ENCODE measurements at regions not wholly inside any gene's neighbourhood (a gene's known extent, or its start where the extent isn't known, plus 50 kb on each side); places are given as distances from the start of the nearest gene placed in this dataset.

DNA sequence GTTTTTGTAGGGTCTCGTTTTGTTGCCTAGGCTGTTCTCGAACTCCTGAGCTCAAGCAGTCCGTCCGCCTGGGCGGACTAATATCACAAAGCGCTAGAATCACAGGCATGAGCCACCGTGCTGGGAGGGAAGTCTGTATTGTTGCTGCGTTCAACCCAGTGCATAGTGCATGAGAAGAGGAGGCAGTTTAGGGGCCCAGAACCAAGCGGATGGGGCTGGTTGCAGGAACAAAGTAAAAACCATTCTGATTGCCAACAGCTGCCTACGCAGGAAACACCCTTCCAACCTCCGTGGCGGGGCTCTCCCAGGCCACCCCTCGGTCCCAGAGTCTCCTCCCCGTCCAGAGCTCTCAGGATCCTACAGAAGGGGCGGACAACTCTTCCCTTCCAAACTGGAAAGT is 87.1 kb downstream of the ANXA2R start:
- H3K4ac ChIP-seq (ENCODE audit: low read depth, low read length) = no peak overlapping the region
- H4K20me1 ChIP-seq (ENCODE audit: control insufficient read depth, insufficient read depth, insufficient read length) = no peaks in the 10 kb centered on the region
- H3K18ac ChIP-seq (ENCODE audit: insufficient read length, low read depth, low read length) = no peak overlapping the region
- peaks cover 8% of the 10 kb centered on the region for H3K9me3 ChIP-seq (ENCODE audit: control insufficient read depth, low read depth, low read length)
- no peak overlapping the region for H3K14ac ChIP-seq (ENCODE audit: insufficient read depth, low read length)
- H3K4me3 Mint-ChIP-seq = no peak overlapping the region
- H3K27me3 Mint-ChIP-seq (ENCODE audit: low read depth) = peaks cover 3% of the 10 kb centered on the region
- no peak overlapping the region for H2BK20ac ChIP-seq (ENCODE audit: low read depth, low read length, poor library complexity, severe bottlenecking)
- H2BK120ac ChIP-seq (ENCODE audit: low read depth, low read length, poor library complexity, severe bottlenecking) = no peak overlapping the region
- no peak overlapping the region for H4K8ac ChIP-seq (replicated peaks; ENCODE audit: insufficient read length, low read depth, low read length)
- H2BK12ac ChIP-seq (ENCODE audit: insufficient read length, low read depth, low read length) = no peak overlapping the region
- no peak overlapping the region for H2AK5ac ChIP-seq (ENCODE audit: insufficient read length, low read length)
- H3K4me2 ChIP-seq (ENCODE audit: insufficient read depth, insufficient read length, low read length) = no peak overlapping the region
- peaks cover 8 to 21% (median 21%) of the 10 kb centered on the region in 3 experiments; a peak in 6 of 7 replicates for H3K36me3 Mint-ChIP-seq (ENCODE audit: insufficient read depth in 1 of 3, low read depth in 3 of 3)
- H3K27ac ChIP-seq (ENCODE audit: insufficient read length, low read depth, low read length) = no peak overlapping the region
- no peak for DNase-seq
- no peak overlapping the region for H2BK5ac ChIP-seq (ENCODE audit: insufficient read length, low read length)
- H3T11ph ChIP-seq (ENCODE audit: low read length) = no peak overlapping the region
- H3K4me1 Mint-ChIP-seq = peaks cover 5 to 7% of the 10 kb centered on the region in 2 experiments; a peak in 1 of 4 replicates
- no peak overlapping the region for H3K9ac ChIP-seq (ENCODE audit: extremely low read depth, insufficient read length, low read length)
- H4K91ac ChIP-seq (ENCODE audit: insufficient read length, low read depth, low read length) = no peak overlapping the region
- TF ChIP-seq CTCF (conservative IDR thresholded peaks at IDR 0.05) = no peak
- peaks cover 13 to 22% of the 10 kb centered on the region in 2 experiments for H3K9me3 Mint-ChIP-seq
- H3K79me2 ChIP-seq (ENCODE audit: insufficient read depth, low read length) = no peaks in the 10 kb centered on the region
- H3K4me1 ChIP-seq (ENCODE audit: insufficient read depth, low read length) = no peaks in the 10 kb centered on the region
- WGBS (ENCODE audit: extremely low coverage, insufficient read length, low lambda C conversion rate) = no CpG with 5 or more reads among the region's 15 CpGs
- H2AFZ ChIP-seq (ENCODE audit: low read length) = no peak overlapping the region
- H3K27ac Mint-ChIP-seq = peak overlapping the region in 1 of 3 experiments; percentile 27; a peak in 1 of 7 replicates
- no peaks in the 10 kb centered on the region for H3K23me2 ChIP-seq (ENCODE audit: insufficient read length, low read depth, low read length, poor library complexity, severe bottlenecking)
- H3K79me1 ChIP-seq (ENCODE audit: insufficient read depth, low read depth, low read length, poor library complexity, severe bottlenecking) = no peaks in the 10 kb centered on the region
- H2BK15ac ChIP-seq (ENCODE audit: low read depth, low read length) = no peak overlapping the region
- no peaks in the 10 kb centered on the region for H3K27me3 ChIP-seq (ENCODE audit: insufficient read depth, low read length)
- H3K56ac ChIP-seq (ENCODE audit: insufficient read length, low read depth, low read length) = no peak overlapping the region
- H4K5ac ChIP-seq (ENCODE audit: insufficient read length, low read depth, low read length) = no peak overlapping the region
- no peak overlapping the region for H3K23ac ChIP-seq (ENCODE audit: insufficient read length, low read depth, low read length)

All from H9 (cell line).